H1 (cell line): ENCODE measurements at regions not wholly inside any gene's neighbourhood (a gene's known extent, or its start where the extent isn't known, plus 50 kb on each side); places are given as distances from the start of the nearest gene placed in this dataset.

Source experiments
- CTCF ChIA-PET: fragments of 300-600 bp; sonication (Branson Sonifier 250); formaldehyde crosslinking; loops from one replicate; lab custom pipeline; 2021; ENCODE audit not compliant: partially characterized antibody; lab: Charles Lee
- POLR2A ChIA-PET: fragments of 300-600 bp; sonication (Branson Sonifier 250); formaldehyde crosslinking; loops from one replicate; lab custom pipeline; 2021; ENCODE audit warnings: inconsistent platforms; ENCODE audit not compliant: partially characterized antibody; lab: Charles Lee
- DNase-seq, 2 experiments: peaks; one replicate each; pipeline versions ENCODE4 v3.0.0 to v3.0.0-alpha.2; 2010 to 2022; ENCODE audit warnings: low spot score in 2 of 2, low read depth in 1 of 2, mixed read lengths in 1 of 2
- FAIRE-seq: peaks from 2 replicates; lab custom pipeline; 2011; peaks lifted over from hg19 to GRCh38; lab: Jason Lieb, UNC
- H2AFZ ChIP-seq: 2 replicates; pipeline ENCODE4 v1.8.1; 2012; ENCODE audit warnings: low read length, inconsistent platforms
- H2AK5ac ChIP-seq: 2 replicates; pipeline ENCODE4 v1.6.1; 2013; ENCODE audit warnings: low read depth, low read length
- H2BK120ac ChIP-seq: replicated peaks from 2 replicates; pipeline ENCODE3; 2013; ENCODE audit warnings: low read depth, low read length, inconsistent platforms
- H2BK12ac ChIP-seq: 2 replicates; pipeline ENCODE4 v1.6.1; 2013; ENCODE audit warnings: low read depth, low read length
- H2BK15ac ChIP-seq: 2 replicates; pipeline ENCODE4 v1.6.1; 2013; ENCODE audit warnings: low read length
- H2BK20ac ChIP-seq: 2 replicates; pipeline ENCODE4 v1.6.1; 2013; ENCODE audit warnings: low read length
- H2BK5ac ChIP-seq: 2 replicates; pipeline ENCODE4 v1.6.1; 2013; ENCODE audit warnings: low read depth, low read length
- H3K14ac ChIP-seq: 2 replicates; pipeline ENCODE4 v1.6.1; 2013; ENCODE audit warnings: inconsistent platforms; ENCODE audit not compliant: insufficient read length
- H3K18ac ChIP-seq: 2 replicates; pipeline ENCODE4 v1.6.1; 2013; ENCODE audit warnings: low read length; ENCODE audit errors: extremely low read depth
- H3K23ac ChIP-seq: 2 replicates; pipeline ENCODE4 v1.6.1; 2013; ENCODE audit warnings: inconsistent platforms; ENCODE audit not compliant: insufficient read length
- H3K23me2 ChIP-seq: 2 replicates; pipeline ENCODE4 v1.6.1; 2013; ENCODE audit warnings: low read depth, low read length
- H3K27ac ChIP-seq: 2 replicates; pipeline ENCODE4 v1.6.1; 2011; ENCODE audit warnings: low read depth, low read length, inconsistent platforms
- H3K27me3 ChIP-seq, 4 experiments: replicated peaks in 1 of 4; 1 replicate in 1 of 4; 2 replicates in 3 of 4; pipeline versions ENCODE4 v1.6.1 to v1.8.1; 2011 to 2013; ENCODE audit warnings: low read length in 3 of 4, mild to moderate bottlenecking in 3 of 4, inconsistent platforms in 2 of 4, mixed read lengths in 2 of 4, moderate library complexity in 1 of 4; ENCODE audit not compliant: control insufficient read depth in 3 of 4, insufficient read depth in 3 of 4; ENCODE audit errors: extremely low read depth in 1 of 4
- H3K36me3 ChIP-seq, 4 experiments: 2 replicates each; pipeline versions ENCODE4 v1.6.1 to v1.8.1; 2011 to 2013; ENCODE audit warnings: mild to moderate bottlenecking in 4 of 4, low read length in 3 of 4, moderate library complexity in 2 of 4, control low read depth in 1 of 4, inconsistent platforms in 1 of 4; ENCODE audit not compliant: insufficient read depth in 4 of 4, control insufficient read depth in 2 of 4
- H3K4ac ChIP-seq: replicated peaks from 2 replicates; pipeline ENCODE3; 2013; ENCODE audit warnings: low read length, low read depth, mixed read lengths, inconsistent platforms; ENCODE audit not compliant: insufficient read length
- H3K4me1 ChIP-seq, 4 experiments: replicated peaks in 1 of 4; 1 replicate in 1 of 4; 2 replicates in 3 of 4; pipeline versions ENCODE4 v1.6.1 to v1.8.1; 2011 to 2013; ENCODE audit warnings: low read length in 3 of 4, inconsistent platforms in 2 of 4, mixed read lengths in 1 of 4; ENCODE audit not compliant: insufficient read depth in 4 of 4, control insufficient read depth in 3 of 4
- H3K4me2 ChIP-seq, 2 experiments: 2 replicates each; pipeline versions ENCODE4 v1.6.1 to v1.8.1; 2011 to 2013; ENCODE audit warnings: low read depth in 2 of 2, low read length in 2 of 2, control low read depth in 1 of 2, inconsistent platforms in 1 of 2, mild to moderate bottlenecking in 1 of 2; ENCODE audit not compliant: insufficient read depth in 1 of 2
- H3K4me3 ChIP-seq, 4 experiments: fragments of 200-600, 300-600 bp in 1 of 4; sonication (generic), shearing (Covaris generic), sonication (Bioruptor Twin) in 1 of 4; 2 replicates each; pipeline versions ENCODE4 v1.5.1 to v1.8.1; 2011 to 2016; ENCODE audit warnings: low read length in 4 of 4, low read depth in 3 of 4, control low read depth in 2 of 4, inconsistent platforms in 2 of 4, mild to moderate bottlenecking in 2 of 4, mixed read lengths in 1 of 4, moderate library complexity in 1 of 4; ENCODE audit not compliant: insufficient read depth in 2 of 4; ENCODE audit errors: extremely low read depth in 1 of 4
- H3K56ac ChIP-seq: replicated peaks from 2 replicates; pipeline ENCODE3; 2013; ENCODE audit warnings: low read depth, mild to moderate bottlenecking, mixed read lengths, low read length, inconsistent platforms; ENCODE audit not compliant: insufficient read length
- H3K79me1 ChIP-seq: 2 replicates; pipeline ENCODE4 v1.6.1; 2013; ENCODE audit warnings: low read depth, low read length, control low read depth
- H3K79me2 ChIP-seq, 2 experiments: 2 replicates each; pipeline versions ENCODE4 v1.6.1 to v1.8.1; 2012 to 2013; ENCODE audit warnings: low read length in 2 of 2, mild to moderate bottlenecking in 2 of 2, inconsistent platforms in 1 of 2; ENCODE audit not compliant: insufficient read depth in 2 of 2, control insufficient read depth in 1 of 2
- H3K9ac ChIP-seq, 4 experiments: replicated peaks in 1 of 4; 1 replicate in 1 of 4; 2 replicates in 3 of 4; pipeline versions ENCODE4 v1.6.1 to v1.8.1; 2011 to 2013; ENCODE audit warnings: low read depth in 3 of 4, low read length in 3 of 4, control low read depth in 2 of 4, mild to moderate bottlenecking in 2 of 4, moderate library complexity in 2 of 4, inconsistent platforms in 1 of 4; ENCODE audit errors: extremely low read depth in 1 of 4
- H3K9me3 ChIP-seq, 2 experiments: 2 replicates each; pipeline versions ENCODE4 v1.6.1 to v1.8.1; 2012 to 2013; ENCODE audit warnings: mild to moderate bottlenecking in 2 of 2, moderate library complexity in 2 of 2, control low read depth in 1 of 2, inconsistent platforms in 1 of 2, low read depth in 1 of 2, low read length in 1 of 2, mixed read lengths in 1 of 2; ENCODE audit not compliant: insufficient read depth in 2 of 2
- H4K20me1 ChIP-seq, 2 experiments: replicated peaks in 1 of 2; 2 replicates each; pipeline versions ENCODE3 to v1.8.1; 2011 to 2013; ENCODE audit warnings: inconsistent platforms in 2 of 2, low read length in 2 of 2, mild to moderate bottlenecking in 1 of 2; ENCODE audit not compliant: insufficient read depth in 2 of 2, control insufficient read depth in 1 of 2
- H4K5ac ChIP-seq: 2 replicates; pipeline ENCODE4 v1.6.1; 2013; ENCODE audit warnings: low read length, low read depth, mixed read lengths, inconsistent platforms; ENCODE audit not compliant: insufficient read length
- H4K8ac ChIP-seq: 2 replicates; pipeline ENCODE4 v1.8.0; 2013; ENCODE audit warnings: mild to moderate bottlenecking, moderate library complexity, low read length, inconsistent platforms; ENCODE audit not compliant: insufficient read depth; ENCODE audit errors: extremely low read depth
- H4K91ac ChIP-seq: replicated peaks from 2 replicates; pipeline ENCODE3; 2013; ENCODE audit warnings: low read length, mixed read lengths, inconsistent platforms; ENCODE audit not compliant: insufficient read length
- BCL11A ChIP-seq, 2 experiments: IDR thresholded peaks; one replicate each; pipeline ENCODE4 v1.6.1; 2011; ENCODE audit warnings: low read depth in 2 of 2, low read length in 2 of 2, mild to moderate bottlenecking in 2 of 2
- CBX5 ChIP-seq: fragments of 300-800, 300-1000 bp; sonication (generic); IDR thresholded peaks from 2 replicates; pipeline ENCODE4 v1.7.1; 2016; ENCODE audit warnings: antibody characterized with exemption, low read length, low read depth
- RNF2 ChIP-seq: fragments of 200-900, 300-1000 bp; sonication (generic); IDR thresholded peaks from 2 replicates; pipeline ENCODE4 v1.7.1; 2016; ENCODE audit warnings: borderline replicate concordance, low read depth, mild to moderate bottlenecking, antibody characterized with exemption, low read length; ENCODE audit not compliant: poor library complexity, severe bottlenecking; ENCODE audit errors: missing control alignments
- RXRA ChIP-seq: IDR thresholded peaks from 2 replicates; pipeline ENCODE4 v1.6.1; 2011; ENCODE audit warnings: low read depth, mild to moderate bottlenecking, low read length, moderate library complexity; ENCODE audit not compliant: insufficient read depth
- SIN3A ChIP-seq, 2 experiments: IDR thresholded peaks in 1 of 2; conservative IDR thresholded peaks in 1 of 2; 2 replicates each; pipeline ENCODE4 v1.6.1; 2011 to 2012; ENCODE audit warnings: low read length in 2 of 2, improper control_type of control experiment in 1 of 2, low read depth in 1 of 2, mild to moderate bottlenecking in 1 of 2
- TBP ChIP-seq: IDR thresholded peaks from 2 replicates; pipeline ENCODE4 v1.6.1; 2011; ENCODE audit warnings: low read depth, low read length, improper control_type of control experiment

DNA sequence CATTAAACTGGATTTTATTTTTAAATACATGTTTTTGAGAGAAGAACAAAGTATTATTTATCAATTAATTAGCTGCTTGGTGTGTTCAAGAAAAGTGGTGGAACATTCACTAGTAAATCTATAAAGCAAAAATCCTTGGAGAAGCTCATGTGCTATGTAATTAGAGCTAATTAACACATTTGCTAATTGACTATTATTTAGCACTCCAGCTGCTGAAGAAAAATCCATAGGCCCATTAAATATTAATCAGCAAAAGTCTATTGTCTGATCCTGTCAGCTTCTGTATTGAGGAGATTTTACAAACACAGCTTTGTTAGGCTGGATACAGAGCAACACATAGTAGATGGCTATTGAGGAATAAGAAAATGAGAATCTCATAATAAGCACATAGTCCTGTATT, 336.1 kb downstream of the RBM43 start:
- Histone ChIP-seq H3K23ac (no peak overlapping the region), H4K8ac (no peak overlapping the region), H4K91ac (no peak overlapping the region), H3K27me3 (no peaks in the 10 kb centered on the region), H2BK12ac (no peak overlapping the region), H3K4me1 (no peaks in the 10 kb centered on the region), H3K9ac (no peak overlapping the region), H3K27ac (no peak overlapping the region), H3K79me1 (no peaks in the 10 kb centered on the region), H4K20me1 (no peaks in the 10 kb centered on the region), H3K18ac (no peak overlapping the region), H3K56ac (no peak overlapping the region), H3K9me3 (0 out of 4 replicates have a peak, but pooled peaks cover 0 to 2% of the 10 kb centered on the region in 2 experiments), H3K14ac (no peak overlapping the region), H2BK5ac (no peak overlapping the region), H3K36me3 (no peaks in the 10 kb centered on the region), H2BK120ac (no peak overlapping the region), H2BK20ac (no peak overlapping the region), H3K4me2 (no peak overlapping the region), H4K5ac (no peak overlapping the region), H3K79me2 (no peaks in the 10 kb centered on the region), H2BK15ac (no peak overlapping the region), H3K23me2 (no peaks in the 10 kb centered on the region), H2AK5ac (no peak overlapping the region), H3K4me3 (no peak overlapping the region), H3K4ac (no peak overlapping the region), H2AFZ (no peak overlapping the region)
- ChIA-PET CTCF (interaction anchor here (0.6 to 1.9 kb wide), 4 partner anchors 11 to 201 kb away, joined by 3 to 7 read pairs (median 4); no protein-coding TSS in a partner anchor), POLR2A (no interaction called here)
- FAIRE-seq, result no peak
- DNase-seq, result no peak
- TF ChIP-seq RXRA, result no peak
- TF ChIP-seq CBX5, result no peak
- no peak for TF ChIP-seq RNF2
- no peak for TF ChIP-seq SIN3A (conservative IDR thresholded peaks at IDR 0.05 in 1 of 2, IDR thresholded peaks at IDR 0.05 in 1 of 2; ENCODE audit: low read depth in 1 of 2, low read length in 2 of 2)
- no peak for TF ChIP-seq BCL11A (IDR thresholded peaks at IDR 0.05; ENCODE audit: low read depth in 2 of 2, low read length in 2 of 2)
- TF ChIP-seq TBP, result no peak
